Choroid plexus epithelial cell (primary cell): ENCODE measurements at regions not wholly inside any gene's neighbourhood (a gene's known extent, or its start where the extent isn't known, plus 50 kb on each side); places are given as distances from the start of the nearest gene placed in this dataset.

ENCODE experiments used
- DNase-seq: peaks from one replicate; pipeline ENCODE4 v3.0.0-alpha.2; 2010; ENCODE audit warnings: low read depth
- H3K4me3 ChIP-seq: 2 replicates; pipeline ENCODE4 v1.5.1; 2011; ENCODE audit warnings: low read depth, mild to moderate bottlenecking, control low read depth, low read length, moderate library complexity
- CTCF ChIP-seq: conservative IDR thresholded peaks from 2 replicates; pipeline ENCODE4 v1.5.1; 2011; ENCODE audit warnings: low read depth, mild to moderate bottlenecking, control low read depth, inconsistent platforms, low read length, moderate library complexity

DNA sequence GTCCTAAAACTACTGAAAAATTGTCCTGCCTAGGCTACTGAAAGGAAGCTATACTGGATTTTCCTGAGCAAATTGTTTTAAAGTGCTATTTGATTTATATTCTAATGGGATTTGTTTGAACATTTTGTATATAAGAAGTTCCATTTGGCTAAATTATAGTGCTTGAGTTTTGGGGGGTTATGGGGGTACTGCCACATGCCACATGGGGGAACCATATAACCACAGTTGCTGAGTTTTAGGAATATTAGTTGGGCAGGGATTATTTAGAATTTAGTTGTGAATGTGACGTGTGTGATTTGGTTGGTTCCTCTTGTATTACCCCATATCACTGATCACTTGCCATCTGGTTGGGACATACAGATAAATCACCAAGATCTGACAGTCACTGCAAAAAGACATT is 224.5 kb upstream of the TAPT1 start:
- peak; percentile 12 for DNase-seq
- peak; percentile 53 for TF ChIP-seq CTCF
- no peak overlapping the region for H3K4me3 ChIP-seq

- TF ChIP-seq CTCF: no peak
Measured at GRCh38 chr4:16450031-16450430, 223.8 kb upstream of the TAPT1 start.

DNA sequence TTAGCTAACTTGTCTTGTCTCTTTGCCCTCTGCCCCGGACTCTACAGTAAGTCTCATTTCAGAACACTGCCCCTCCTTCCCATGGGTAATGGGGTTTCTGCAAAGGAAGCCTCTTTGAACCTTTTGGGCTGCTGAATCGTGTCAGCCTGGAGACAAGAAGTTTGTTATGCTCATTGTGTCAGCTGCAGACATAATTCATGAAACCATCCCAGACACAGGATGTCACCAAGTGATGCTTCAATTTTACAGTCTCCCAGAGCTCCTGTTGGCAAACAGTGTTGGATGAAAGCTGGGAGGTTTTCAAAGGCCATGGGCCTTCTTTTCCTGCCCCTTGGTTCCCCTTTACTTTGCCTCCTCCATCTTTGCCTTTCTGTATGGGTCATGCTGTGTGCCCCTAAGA is 223.1 kb upstream of the TAPT1 start:
- H3K4me3 ChIP-seq: no peak overlapping the region
- DNase-seq: no peak
- no peak for TF ChIP-seq CTCF

More at GRCh38 chr4:16450031-16450430, 223.8 kb upstream of the TAPT1 start:
- DNase-seq: no peak
- no peak overlapping the region for H3K4me3 ChIP-seq

GRCh38 chr4:16448241-16448840 is 222.1 kb upstream of the TAPT1 start:
- no peak overlapping the region for H3K4me3 ChIP-seq
- TF ChIP-seq CTCF: no peak
- no peak for DNase-seq

DNA sequence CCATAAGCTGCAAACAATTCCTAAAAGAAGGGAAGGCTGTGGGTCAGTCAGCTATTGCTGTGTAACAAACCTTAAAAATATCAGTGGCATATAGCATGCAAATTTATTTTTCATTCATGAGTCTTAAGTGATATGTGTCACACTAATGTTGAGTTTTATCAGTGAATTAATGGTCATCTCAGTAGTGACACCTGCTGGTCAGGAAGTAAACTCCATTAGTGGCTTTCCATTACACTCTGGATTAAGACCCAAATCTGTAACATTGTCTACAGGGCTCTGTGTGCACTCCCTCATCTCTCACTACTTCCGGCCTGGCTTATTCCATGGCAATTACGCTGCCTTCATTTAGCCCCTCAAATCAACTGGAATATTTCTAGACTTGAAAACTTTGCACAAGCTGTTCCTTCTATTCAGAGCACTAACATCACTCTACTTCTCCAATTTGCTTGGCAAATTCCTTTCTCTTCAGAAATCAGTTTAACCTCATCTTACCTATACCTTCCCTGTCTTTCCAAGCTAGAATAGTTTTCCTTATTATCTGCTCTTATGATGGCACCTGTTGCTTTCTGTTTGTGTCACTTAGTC is 217.3 kb upstream of the TAPT1 start:
- H3K4me3 ChIP-seq: no peak overlapping the region
- DNase-seq: peak; percentile 76
- peak; percentile 74 for TF ChIP-seq CTCF

DNA sequence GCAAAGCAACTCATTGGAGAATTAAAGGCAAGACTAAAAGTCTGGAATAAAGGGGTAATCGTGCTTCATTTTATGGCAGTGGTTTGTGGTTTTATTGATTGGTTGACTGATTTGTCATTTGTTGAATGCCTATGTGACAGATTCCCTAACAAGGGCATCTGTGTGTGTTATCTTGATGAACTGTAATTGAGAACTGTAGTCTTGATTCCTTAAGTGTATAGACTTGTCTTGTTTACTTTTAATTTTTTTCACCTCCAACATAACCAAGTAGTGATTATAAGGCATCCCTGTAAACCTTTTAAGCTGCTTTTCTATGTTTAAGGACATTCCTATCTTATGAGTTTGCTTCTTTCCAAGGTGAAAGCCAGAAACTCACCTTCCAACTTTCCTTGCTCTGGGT is 216.0 kb upstream of the TAPT1 start:
- TF ChIP-seq CTCF: no peak
- H3K4me3 ChIP-seq: no peak overlapping the region
- no peak for DNase-seq

DNA sequence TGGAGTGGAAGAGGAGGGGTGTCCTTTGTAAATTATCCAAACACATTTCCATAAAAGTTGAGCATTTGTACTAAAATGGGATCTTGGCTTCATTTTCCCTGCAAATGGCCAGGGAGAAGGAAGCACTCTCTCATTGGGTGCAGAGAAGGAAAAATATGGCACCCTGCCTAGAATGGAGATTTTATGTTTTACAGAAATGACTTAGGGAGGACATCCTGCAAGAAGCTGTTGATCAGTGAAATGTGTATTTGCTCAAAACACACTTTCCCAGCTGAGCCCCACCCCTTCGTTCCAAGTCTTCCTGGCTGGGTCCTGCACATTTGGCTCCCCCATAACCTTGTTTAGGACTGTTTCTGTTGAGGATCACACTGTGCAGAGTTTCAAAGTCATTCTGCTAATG is 213.5 kb upstream of the TAPT1 start:
- TF ChIP-seq CTCF: no peak
- no peak for DNase-seq

More for the DNA sequence above, 213.5 kb upstream of the TAPT1 start:
- H3K4me3 ChIP-seq: no peak overlapping the region
